ENCODE measurements at regions not wholly inside any gene's neighbourhood (a gene's known extent, or its start where the extent isn't known, plus 50 kb on each side); places are given as distances from the start of the nearest gene placed in this dataset.

DNA sequence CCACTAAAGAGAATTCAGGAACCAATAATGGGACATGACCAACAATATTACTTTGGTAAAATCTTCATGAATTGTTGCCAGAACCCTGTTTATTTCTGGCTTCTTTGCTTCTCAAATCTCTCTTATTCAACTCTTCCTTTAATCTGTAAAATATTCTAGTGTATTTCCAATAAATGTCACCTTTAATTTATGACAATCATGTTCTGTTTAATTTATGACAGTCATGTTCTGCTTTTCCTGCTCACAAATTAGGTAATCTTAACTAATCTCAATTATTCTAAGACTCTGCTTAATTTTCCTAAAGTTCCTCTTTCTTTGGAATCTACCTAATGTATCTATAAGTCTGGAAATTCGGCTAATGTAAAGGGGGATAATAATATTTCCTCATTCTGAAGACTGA is 847.6 kb upstream of the KLHL1 start:
- TF ChIP-seq EP300 (IDR thresholded peaks at IDR 0.05) (no peak), BHLHE40 (IDR thresholded peaks at IDR 0.05; ENCODE audit: low read depth, low read length) (no peak), MAZ (IDR thresholded peaks at IDR 0.05; ENCODE audit: borderline replicate concordance, low read depth, low read length) (no peak), KDM1A (IDR thresholded peaks at IDR 0.05; ENCODE audit: low read depth) (no peak), RCOR1 (IDR thresholded peaks at IDR 0.05; ENCODE audit: low read depth, low read length) (no peak), RAD21 (conservative IDR thresholded peaks at IDR 0.05 in 1 of 2, IDR thresholded peaks at IDR 0.05 in 1 of 2) (no peak), POLR2A (IDR thresholded peaks at IDR 0.05; ENCODE audit: low read length) (no peak)
- TF ChIP-seq, protein P1, sequence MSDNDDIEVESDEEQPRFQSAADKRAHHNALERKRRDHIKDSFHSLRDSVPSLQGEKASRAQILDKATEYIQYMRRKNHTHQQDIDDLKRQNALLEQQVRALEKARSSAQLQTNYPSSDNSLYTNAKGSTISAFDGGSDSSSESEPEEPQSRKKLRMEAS (IDR thresholded peaks at IDR 0.05): no peak
- TF ChIP-seq, protein P2, sequence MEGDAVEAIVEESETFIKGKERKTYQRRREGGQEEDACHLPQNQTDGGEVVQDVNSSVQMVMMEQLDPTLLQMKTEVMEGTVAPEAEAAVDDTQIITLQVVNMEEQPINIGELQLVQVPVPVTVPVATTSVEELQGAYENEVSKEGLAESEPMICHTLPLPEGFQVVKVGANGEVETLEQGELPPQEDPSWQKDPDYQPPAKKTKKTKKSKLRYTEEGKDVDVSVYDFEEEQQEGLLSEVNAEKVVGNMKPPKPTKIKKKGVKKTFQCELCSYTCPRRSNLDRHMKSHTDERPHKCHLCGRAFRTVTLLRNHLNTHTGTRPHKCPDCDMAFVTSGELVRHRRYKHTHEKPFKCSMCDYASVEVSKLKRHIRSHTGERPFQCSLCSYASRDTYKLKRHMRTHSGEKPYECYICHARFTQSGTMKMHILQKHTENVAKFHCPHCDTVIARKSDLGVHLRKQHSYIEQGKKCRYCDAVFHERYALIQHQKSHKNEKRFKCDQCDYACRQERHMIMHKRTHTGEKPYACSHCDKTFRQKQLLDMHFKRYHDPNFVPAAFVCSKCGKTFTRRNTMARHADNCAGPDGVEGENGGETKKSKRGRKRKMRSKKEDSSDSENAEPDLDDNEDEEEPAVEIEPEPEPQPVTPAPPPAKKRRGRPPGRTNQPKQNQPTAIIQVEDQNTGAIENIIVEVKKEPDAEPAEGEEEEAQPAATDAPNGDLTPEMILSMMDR (IDR thresholded peaks at IDR 0.05): no peak
